Activated CD8-positive, alpha-beta memory T cell treated with anti-CD3 and anti-CD28 coated beads for 1 hour (primary cell): ENCODE measurements at regions not wholly inside any gene's neighbourhood (a gene's known extent, or its start where the extent isn't known, plus 50 kb on each side); places are given as distances from the start of the nearest gene placed in this dataset.
"Not testable (repeated sequence)": the region's sequence is repeated elsewhere in the genome, so short reads cannot be mapped to it uniquely, and the experiment has no call there.

Experiments
- DNase-seq, 2 donors: peaks; one replicate each; pipeline ENCODE4 v3.0.0-alpha.2; 2020; ENCODE audit warnings: low read depth in 1 of 2; ENCODE audit errors: extremely low read depth in 1 of 2

GRCh38 chr3:26058901-26059321 is 269.0 kb downstream of the OXSM start:
- DNase-seq = no peak

- DNase-seq = no peak
Measured at GRCh38 chr3:26061947-26062346, 272.1 kb downstream of the OXSM start.

GRCh38 chr3:26064297-26064696 is 274.4 kb downstream of the OXSM start:
- no peak for DNase-seq

GRCh38 chr3:26068890-26069289 is 279.0 kb downstream of the OXSM start:
- DNase-seq = no peak

GRCh38 chr3:26070854-26071253 is 281.0 kb downstream of the OXSM start:
- DNase-seq = no peak

- DNase-seq = no peak
Measured at GRCh38 chr3:26074080-26074479, 284.2 kb downstream of the OXSM start.

GRCh38 chr3:26078539-26078938 is 288.6 kb downstream of the OXSM start:
- no peak for DNase-seq

- DNase-seq = no peak
Measured at GRCh38 chr3:26081166-26081565, 291.3 kb downstream of the OXSM start.

GRCh38 chr3:26081806-26082205 is 291.9 kb downstream of the OXSM start:
- DNase-seq = no peak

- DNase-seq = no peak
Measured at GRCh38 chr3:26082911-26083310, 293.0 kb downstream of the OXSM start.

GRCh38 chr3:26084629-26085028 is 294.7 kb downstream of the OXSM start:
- no peak for DNase-seq

GRCh38 chr3:26087751-26088150 is 297.9 kb downstream of the OXSM start:
- no peak for DNase-seq

GRCh38 chr3:26089249-26089648 is 299.4 kb downstream of the OXSM start:
- no peak for DNase-seq

GRCh38 chr3:26090589-26090988 is 300.7 kb downstream of the OXSM start:
- DNase-seq = no peak

- DNase-seq = no peak
Measured at GRCh38 chr3:26091096-26091495, 301.2 kb downstream of the OXSM start.

GRCh38 chr3:26091626-26092025 is 301.7 kb downstream of the OXSM start:
- DNase-seq = no peak

GRCh38 chr3:26097111-26097510 is 307.2 kb downstream of the OXSM start:
- not testable (repeated sequence) for DNase-seq

- DNase-seq = no peak
Measured at GRCh38 chr3:26099692-26100091, 309.8 kb downstream of the OXSM start.

GRCh38 chr3:26100176-26100575 is 310.3 kb downstream of the OXSM start:
- DNase-seq = no peak

- no peak for DNase-seq
Measured at GRCh38 chr3:26102376-26102775, 312.5 kb downstream of the OXSM start.

GRCh38 chr3:26104851-26105251 is 315.0 kb downstream of the OXSM start:
- no peak for DNase-seq

- no peak for DNase-seq
Measured at GRCh38 chr3:26105261-26105660, 315.4 kb downstream of the OXSM start.

- no peak for DNase-seq
Measured at GRCh38 chr3:26106228-26106627, 316.3 kb downstream of the OXSM start.
